ENCODE measurements at regions not wholly inside any gene's neighbourhood (a gene's known extent, or its start where the extent isn't known, plus 50 kb on each side); places are given as distances from the start of the nearest gene placed in this dataset.

- TF ChIP-seq, protein P1, sequence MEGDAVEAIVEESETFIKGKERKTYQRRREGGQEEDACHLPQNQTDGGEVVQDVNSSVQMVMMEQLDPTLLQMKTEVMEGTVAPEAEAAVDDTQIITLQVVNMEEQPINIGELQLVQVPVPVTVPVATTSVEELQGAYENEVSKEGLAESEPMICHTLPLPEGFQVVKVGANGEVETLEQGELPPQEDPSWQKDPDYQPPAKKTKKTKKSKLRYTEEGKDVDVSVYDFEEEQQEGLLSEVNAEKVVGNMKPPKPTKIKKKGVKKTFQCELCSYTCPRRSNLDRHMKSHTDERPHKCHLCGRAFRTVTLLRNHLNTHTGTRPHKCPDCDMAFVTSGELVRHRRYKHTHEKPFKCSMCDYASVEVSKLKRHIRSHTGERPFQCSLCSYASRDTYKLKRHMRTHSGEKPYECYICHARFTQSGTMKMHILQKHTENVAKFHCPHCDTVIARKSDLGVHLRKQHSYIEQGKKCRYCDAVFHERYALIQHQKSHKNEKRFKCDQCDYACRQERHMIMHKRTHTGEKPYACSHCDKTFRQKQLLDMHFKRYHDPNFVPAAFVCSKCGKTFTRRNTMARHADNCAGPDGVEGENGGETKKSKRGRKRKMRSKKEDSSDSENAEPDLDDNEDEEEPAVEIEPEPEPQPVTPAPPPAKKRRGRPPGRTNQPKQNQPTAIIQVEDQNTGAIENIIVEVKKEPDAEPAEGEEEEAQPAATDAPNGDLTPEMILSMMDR (IDR thresholded peaks at IDR 0.05; ENCODE audit: low read length) = no peak
- TF ChIP-seq EZH2 (IDR thresholded peaks at IDR 0.05; ENCODE audit: borderline replicate concordance, low read length) = no peak
Observed at GRCh38 chr18:55880617-55881016, 292.6 kb upstream of the TCF4 start.

Data from OCI-LY1 (cell line).